Endothelial cell of hepatic sinusoid (primary cell): ENCODE measurements at regions not wholly inside any gene's neighbourhood (a gene's known extent, or its start where the extent isn't known, plus 50 kb on each side); places are given as distances from the start of the nearest gene placed in this dataset.

Experiments used
- in situ Hi-C: cut with HindIII; loops from 2 replicates; pipeline ENCODE4 v1.10.0; 2017; ENCODE audit warnings: low sequenced_read_pairs

DNA sequence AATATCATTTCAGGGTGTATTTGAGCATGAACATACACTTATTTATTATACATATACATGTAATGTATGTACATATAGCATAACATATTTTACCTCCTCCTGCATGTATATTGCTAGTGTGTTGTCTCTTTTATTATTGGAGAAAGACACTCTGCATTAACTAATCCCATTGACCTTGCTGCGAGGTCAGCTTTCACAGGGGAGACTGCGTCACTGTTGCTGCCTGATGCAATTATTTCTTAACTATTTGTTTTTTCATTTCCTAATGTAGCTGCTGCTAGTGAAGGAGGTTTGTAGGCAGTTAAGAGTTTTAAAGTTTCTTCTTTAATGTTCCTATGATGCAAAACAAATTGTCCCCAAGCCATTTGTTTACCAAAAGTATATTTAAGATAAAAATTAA lies 185.4 kb upstream of the CNTN5 start:
- in situ Hi-C loops = no loop called here

- in situ Hi-C loops = no loop called here
Measured at GRCh38 chr11:98836156-98836555, 184.6 kb upstream of the CNTN5 start.

DNA sequence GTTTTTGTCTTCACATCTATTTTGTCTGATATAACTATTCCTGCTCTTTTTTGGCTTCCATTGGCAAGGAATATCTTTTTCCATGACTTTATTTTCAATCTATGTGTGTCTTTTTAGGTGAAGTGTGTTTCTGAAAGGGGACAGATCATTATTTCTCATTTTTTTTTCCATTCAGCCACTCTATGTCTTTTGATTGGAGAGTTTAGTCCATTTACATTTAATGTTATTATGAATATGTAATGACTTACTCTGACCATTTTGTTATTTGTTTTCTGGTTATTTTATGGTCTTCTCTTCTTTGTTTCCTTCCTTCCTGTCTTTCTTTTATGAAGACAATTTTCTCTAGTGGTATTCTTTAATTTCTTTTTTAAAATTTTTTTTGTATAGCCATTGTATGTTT lies 178.6 kb upstream of the CNTN5 start:
- in situ Hi-C loops = no loop called here

- in situ Hi-C loops = no loop called here
Measured at GRCh38 chr11:98862169-98862568, 158.6 kb upstream of the CNTN5 start.

- in situ Hi-C loops = no loop called here
Measured at GRCh38 chr11:98871690-98872089, 149.1 kb upstream of the CNTN5 start.

DNA sequence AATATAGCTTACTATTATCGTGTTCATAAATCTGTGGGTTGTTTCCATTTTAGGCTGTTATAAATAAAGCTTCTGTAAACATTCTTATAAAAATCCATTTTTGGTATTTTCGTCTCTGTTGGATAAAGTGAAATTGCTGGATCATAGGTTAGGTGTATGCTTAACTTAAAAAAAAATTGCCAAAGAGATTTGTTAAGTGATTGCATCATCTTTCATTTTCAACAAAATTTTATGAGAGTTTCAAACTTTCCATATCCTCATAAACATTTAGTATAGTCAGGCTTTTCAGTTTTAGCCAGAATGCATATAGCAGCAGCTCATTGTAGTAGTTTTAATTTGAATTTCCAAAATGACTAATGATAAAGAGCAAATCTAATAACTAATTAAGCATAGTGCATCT lies 146.7 kb upstream of the CNTN5 start:
- in situ Hi-C loops = no loop called here

- in situ Hi-C loops = no loop called here
Measured at GRCh38 chr11:98895936-98896335, 124.8 kb upstream of the CNTN5 start.

DNA sequence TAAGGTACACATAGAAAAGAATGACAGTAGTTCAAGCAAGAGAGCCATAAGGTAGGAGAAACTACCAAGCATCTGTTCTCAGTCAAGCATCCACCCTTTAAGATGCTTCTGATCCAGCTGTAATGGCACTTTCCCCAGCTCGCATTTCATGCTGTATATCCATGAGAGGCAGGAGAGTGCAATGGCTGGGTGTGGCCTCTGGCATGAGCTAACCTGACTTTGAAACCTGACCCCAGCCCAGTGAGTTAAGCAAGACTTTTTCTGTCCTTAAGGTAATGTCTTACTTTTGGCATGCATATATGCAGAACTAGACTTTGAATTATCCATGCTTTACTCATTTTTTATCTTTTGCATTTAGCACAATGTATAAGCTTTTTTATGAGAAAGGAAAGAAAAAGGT lies 79.8 kb upstream of the CNTN5 start:
- in situ Hi-C loops = no loop called here

- in situ Hi-C loops = no loop called here
Measured at GRCh38 chr11:98944461-98944860, 76.3 kb upstream of the CNTN5 start.

GRCh38 chr11:98952107-98952506 lies 68.6 kb upstream of the CNTN5 start:
- in situ Hi-C loops = loop anchor here (5.0 kb wide), 1 partner anchor 50 kb away; no protein-coding TSS in a partner anchor

GRCh38 chr11:98955551-98955950 lies 65.2 kb upstream of the CNTN5 start:
- in situ Hi-C loops = no loop called here

DNA sequence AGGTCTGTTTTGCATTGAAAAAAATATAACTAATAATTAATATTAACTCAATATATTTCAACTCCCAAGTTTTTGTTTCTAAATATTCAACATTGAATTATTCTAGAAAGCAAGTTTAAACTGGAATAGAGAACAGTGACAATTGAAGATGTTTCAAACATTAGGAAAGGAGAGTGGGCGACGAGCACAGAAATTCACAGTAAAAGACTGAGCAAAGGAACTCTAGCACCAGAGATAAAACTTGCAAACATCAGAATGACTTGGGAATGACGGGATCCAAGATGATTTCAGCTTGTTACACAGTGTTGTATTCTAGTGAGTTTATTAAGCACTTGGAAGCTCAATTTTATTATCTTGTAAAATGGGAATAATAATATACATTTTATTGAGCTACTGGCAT lies 56.6 kb upstream of the CNTN5 start:
- in situ Hi-C loops = no loop called here

DNA sequence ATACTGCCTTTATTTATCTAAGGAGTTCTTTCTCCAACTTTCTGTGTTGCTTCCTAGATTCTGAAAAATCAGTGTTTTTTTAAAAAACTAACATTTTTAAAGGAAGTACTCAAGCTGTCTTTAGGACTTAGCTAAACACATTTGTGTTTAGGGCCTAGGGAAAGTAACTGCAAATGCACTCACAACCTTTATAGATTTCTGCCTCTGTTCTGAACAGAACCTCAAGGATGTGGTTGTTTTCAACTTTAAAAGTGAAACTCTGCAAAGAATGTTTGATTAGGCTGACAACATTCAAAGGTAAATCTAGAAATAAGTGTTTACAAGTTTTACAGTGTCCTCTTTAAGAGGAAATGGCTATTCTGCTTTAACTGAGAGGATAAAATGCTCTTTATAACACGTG lies 55.4 kb upstream of the CNTN5 start:
- in situ Hi-C loops = no loop called here

GRCh38 chr11:98965775-98966174 lies 55.0 kb upstream of the CNTN5 start:
- in situ Hi-C loops = no loop called here

GRCh38 chr11:98967005-98967404 lies 53.7 kb upstream of the CNTN5 start:
- in situ Hi-C loops = no loop called here
